HCT116 (cell line): ENCODE measurements at regions not wholly inside any gene's neighbourhood (a gene's known extent, or its start where the extent isn't known, plus 50 kb on each side); places are given as distances from the start of the nearest gene placed in this dataset.
A peak's percentile ranks its signal among the peaks of the same experiment; 100 is the strongest.

Experiments used
- ATAC-seq: fragments of 200-7000 bp; cut with Tn5 transposase; 2 replicates; pipeline ENCODE4 v1.9.1; 2020; ENCODE audit warnings: mild to moderate bottlenecking, moderate library complexity
- BruUV-seq: library from RNA; stranded (reverse); fragments of 400-500 nt; replicated peaks from 2 replicates; lab custom pipeline; 2021; lab: Mats Ljungman, UMichigan
- CTCF ChIA-PET: fragments of 300-600 bp; sonication (Branson Sonifier 250); formaldehyde crosslinking; loops from one replicate; lab custom pipeline; 2021; ENCODE audit warnings: antibody characterized with exemption; lab: Charles Lee
- POLR2A ChIA-PET: fragments of 300-600, 350-600 bp; sonication (Branson Sonifier 250); formaldehyde crosslinking; loops from one replicate; lab custom pipeline; 2021; ENCODE audit warnings: antibody characterized with exemption; lab: Charles Lee
- RAD21 ChIA-PET, 2 experiments: fragments of 300-600 bp; sonication (Branson Sonifier 250); formaldehyde crosslinking; loops; one replicate each; lab custom pipeline; 2023; ENCODE audit warnings: low total read pairs in 2 of 2; ENCODE audit not compliant: uncharacterized antibody in 2 of 2, unreplicated experiment in 2 of 2, low non-redundant PET in 1 of 2; lab: Charles Lee
- DNase-seq: peaks from one replicate; pipeline ENCODE4 v3.0.0-alpha.2; 2010; ENCODE audit warnings: low read depth, low spot score
- H2AFZ ChIP-seq: fragments of 200-600 bp; shearing (Covaris generic), sonication (generic); 2 replicates; pipeline ENCODE4 v1.6.1; 2017; ENCODE audit warnings: low read depth, mixed run types, mixed read lengths, antibody characterized with exemption, low read length; ENCODE audit not compliant: poor library complexity, severe bottlenecking
- H3K27ac ChIP-seq: 2 replicates; pipeline ENCODE4 v1.5.1; 2012; ENCODE audit warnings: low read depth, low read length
- H3K27me3 ChIP-seq: fragments of 200-600 bp; sonication (generic); 2 replicates; pipeline ENCODE4 v1.6.1; 2016; ENCODE audit warnings: mixed run types, low read length, mixed read lengths; ENCODE audit not compliant: insufficient read depth
- H3K36me3 ChIP-seq, 2 experiments: fragments of 200-500 bp in 1 of 2; fragments of 200-600 bp in 1 of 2; sonication (Bioruptor generic) in 1 of 2; sonication (generic) in 1 of 2; 2 replicates each; pipeline versions ENCODE4 v1.5.1 to v1.6.1; 2014 to 2016; ENCODE audit warnings: low read length in 2 of 2, inconsistent platforms in 1 of 2, mixed read lengths in 1 of 2, mixed run types in 1 of 2; ENCODE audit not compliant: insufficient read depth in 2 of 2, control insufficient read depth in 1 of 2
- H3K4me1 ChIP-seq, 2 experiments: fragments of 200-600 bp in 1 of 2; sonication (generic) in 1 of 2; 2 replicates each; pipeline versions ENCODE4 v1.5.1 to v1.6.1; 2012 to 2017; ENCODE audit warnings: low read length in 2 of 2, inconsistent platforms in 1 of 2, mild to moderate bottlenecking in 1 of 2, mixed read lengths in 1 of 2, mixed run types in 1 of 2, moderate library complexity in 1 of 2; ENCODE audit not compliant: insufficient read depth in 2 of 2, control insufficient read depth in 1 of 2
- H3K4me2 ChIP-seq: fragments of 200-600 bp; sonication (generic); 2 replicates; pipeline ENCODE4 v1.6.1; 2017; ENCODE audit warnings: mixed run types, low read length, mixed read lengths
- H3K4me3 ChIP-seq, 2 experiments: fragments of 200-600 bp in 1 of 2; sonication (generic) in 1 of 2; replicated peaks in 1 of 2; 2 replicates each; pipeline ENCODE4 v1.5.1; 2011 to 2016; ENCODE audit warnings: low read length in 2 of 2, control low read depth in 1 of 2, low read depth in 1 of 2, mild to moderate bottlenecking in 1 of 2, mixed read lengths in 1 of 2, mixed run types in 1 of 2
- H3K79me2 ChIP-seq: fragments of 200-600 bp; sonication (generic); 2 replicates; pipeline ENCODE4 v1.6.1; 2017; ENCODE audit warnings: mild to moderate bottlenecking, mixed run types, low read length, moderate library complexity, mixed read lengths; ENCODE audit not compliant: insufficient read depth
- H3K9ac ChIP-seq: fragments of 200-600 bp; sonication (generic); 2 replicates; pipeline ENCODE4 v1.6.1; 2016; ENCODE audit warnings: low read length, mixed read lengths
- H3K9me2 ChIP-seq: fragments of 200-600 bp; sonication (generic), shearing (Covaris generic); 2 replicates; pipeline ENCODE4 v1.6.1; 2017; ENCODE audit warnings: mixed run types, mild to moderate bottlenecking, moderate library complexity; ENCODE audit not compliant: insufficient read depth
- H3K9me3 ChIP-seq, 2 experiments: fragments of 200-500 bp in 1 of 2; fragments of 200-600 bp in 1 of 2; sonication (Bioruptor generic) in 1 of 2; sonication (generic) in 1 of 2; 2 replicates each; pipeline ENCODE4 v1.6.1; 2014 to 2017; ENCODE audit warnings: low read length in 2 of 2, mixed read lengths in 2 of 2, inconsistent platforms in 1 of 2, low read depth in 1 of 2, mild to moderate bottlenecking in 1 of 2, mixed run types in 1 of 2, moderate library complexity in 1 of 2; ENCODE audit not compliant: control insufficient read depth in 1 of 2, insufficient read depth in 1 of 2
- H4K20me1 ChIP-seq: fragments of 200-600 bp; sonication (generic), shearing (Covaris generic); 2 replicates; pipeline ENCODE4 v1.6.1; 2017; ENCODE audit warnings: mixed run types, mild to moderate bottlenecking, moderate library complexity; ENCODE audit not compliant: insufficient read depth
- CEBPB ChIP-seq: IDR thresholded peaks from 2 replicates; pipeline ENCODE4 v1.6.1; 2012; ENCODE audit warnings: low read depth
- ELF1 ChIP-seq: IDR thresholded peaks from 2 replicates; pipeline ENCODE4 v1.6.1; 2012; ENCODE audit warnings: low read depth, borderline replicate concordance
- MAX ChIP-seq: IDR thresholded peaks from 2 replicates; pipeline ENCODE4 v1.6.1; 2012
- RAD21 ChIP-seq: IDR thresholded peaks from 2 replicates; pipeline ENCODE4 v1.6.1; 2012; ENCODE audit warnings: low read depth, mild to moderate bottlenecking
- TCF7L2 ChIP-seq: IDR thresholded peaks from 2 replicates; pipeline ENCODE4 v1.7.0; 2011; ENCODE audit warnings: borderline replicate concordance, inconsistent platforms; ENCODE audit not compliant: insufficient read depth, insufficient read length; ENCODE audit errors: extremely low read depth
- YY1 ChIP-seq: IDR thresholded peaks from 2 replicates; pipeline ENCODE4 v1.6.1; 2011; ENCODE audit warnings: low read length, low read depth, moderate library complexity, mild to moderate bottlenecking; ENCODE audit not compliant: insufficient replicate concordance; ENCODE audit errors: extremely low read depth
- ZBTB33 ChIP-seq: IDR thresholded peaks from 2 replicates; pipeline ENCODE4 v1.6.1; 2011; ENCODE audit warnings: mild to moderate bottlenecking, low read length, moderate library complexity; ENCODE audit not compliant: insufficient replicate concordance; ENCODE audit errors: extremely low read depth
- ZFX ChIP-seq: fragments of 450-650 bp; IDR thresholded peaks from 2 replicates; pipeline ENCODE4 v1.6.1; 2017
- intact Hi-C: fragments of 100-400 bp; cut with micrococcal nuclease; formaldehyde crosslinking; loops from 2 replicates; pipeline ENCODE4 v1.10.0; 2022
- TF ChIP-seq, protein P1 (sequence below): IDR thresholded peaks from 2 replicates; pipeline ENCODE4 v1.6.1; 2012; ENCODE audit warnings: low read depth

DNA sequence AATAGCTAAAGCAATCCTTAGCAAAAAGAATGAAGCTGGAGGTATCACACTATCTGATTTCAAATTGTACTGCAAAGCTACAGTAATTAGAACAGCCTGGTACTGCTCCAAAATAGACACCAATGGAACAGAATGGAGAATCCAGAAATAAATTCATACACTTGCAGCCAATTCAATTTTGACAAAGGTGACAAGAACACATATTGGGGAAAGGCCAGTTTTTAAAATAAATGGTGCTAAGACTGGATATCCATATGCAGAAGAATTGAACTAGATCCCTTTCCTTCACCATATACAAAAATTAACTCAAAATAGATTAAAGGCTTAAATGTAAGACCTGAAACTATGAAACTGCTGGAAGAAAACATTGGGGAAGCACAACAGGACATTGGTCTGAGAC is 748.5 kb downstream of the DNAJB9 start:
- H3K36me3 ChIP-seq: no peaks in the 10 kb centered on the region
- ChIA-PET POLR2A (no interaction called here), CTCF (no interaction called here), RAD21 (no interaction called here)
- H3K9ac ChIP-seq: no peak overlapping the region
- no peaks in the 10 kb centered on the region for H3K9me2 ChIP-seq
- intact Hi-C loops: no loop called here
- no peaks in the 10 kb centered on the region for H3K4me1 ChIP-seq
- no peak overlapping the region for H3K27ac ChIP-seq
- H3K27me3 ChIP-seq: no peaks in the 10 kb centered on the region
- no peaks in the 10 kb centered on the region for H3K9me3 ChIP-seq
- ATAC-seq (no peak), DNase-seq (no peak)
- no peaks in the 10 kb centered on the region for H3K79me2 ChIP-seq
- no peak for TF ChIP-seq ELF1
- no peaks in the 10 kb centered on the region for H4K20me1 ChIP-seq
- no peak overlapping the region for H3K4me3 ChIP-seq
- no peak overlapping the region for H2AFZ ChIP-seq
- no peak overlapping the region for H3K4me2 ChIP-seq
- BruUV-seq: no TSS peak

- no peaks in the 10 kb centered on the region for H3K9me2 ChIP-seq
- no peak overlapping the region for H3K9ac ChIP-seq
- H4K20me1 ChIP-seq: no peaks in the 10 kb centered on the region
- no peak overlapping the region for H3K4me2 ChIP-seq
- ChIA-PET RAD21 (no interaction called here), CTCF (no interaction called here), POLR2A (no interaction called here)
- H3K4me3 ChIP-seq: no peak overlapping the region
- BruUV-seq: no TSS peak
- H3K9me3 ChIP-seq: no peaks in the 10 kb centered on the region
- no peaks in the 10 kb centered on the region for H3K27me3 ChIP-seq
- H3K27ac ChIP-seq: no peak overlapping the region
- DNase-seq: no peak
- no peaks in the 10 kb centered on the region for H3K4me1 ChIP-seq
- intact Hi-C loops: no loop called here
- no peak for ATAC-seq
- H2AFZ ChIP-seq: no peak overlapping the region
- TF ChIP-seq ZFX (no peak), YY1 (no peak), MAX (no peak), CEBPB (no peak), RAD21 (0 out of 2 replicates have a peak, but pooled peaks have one; percentile 22), TCF7L2 (no peak), ZBTB33 (no peak)
- TF ChIP-seq, protein P1, sequence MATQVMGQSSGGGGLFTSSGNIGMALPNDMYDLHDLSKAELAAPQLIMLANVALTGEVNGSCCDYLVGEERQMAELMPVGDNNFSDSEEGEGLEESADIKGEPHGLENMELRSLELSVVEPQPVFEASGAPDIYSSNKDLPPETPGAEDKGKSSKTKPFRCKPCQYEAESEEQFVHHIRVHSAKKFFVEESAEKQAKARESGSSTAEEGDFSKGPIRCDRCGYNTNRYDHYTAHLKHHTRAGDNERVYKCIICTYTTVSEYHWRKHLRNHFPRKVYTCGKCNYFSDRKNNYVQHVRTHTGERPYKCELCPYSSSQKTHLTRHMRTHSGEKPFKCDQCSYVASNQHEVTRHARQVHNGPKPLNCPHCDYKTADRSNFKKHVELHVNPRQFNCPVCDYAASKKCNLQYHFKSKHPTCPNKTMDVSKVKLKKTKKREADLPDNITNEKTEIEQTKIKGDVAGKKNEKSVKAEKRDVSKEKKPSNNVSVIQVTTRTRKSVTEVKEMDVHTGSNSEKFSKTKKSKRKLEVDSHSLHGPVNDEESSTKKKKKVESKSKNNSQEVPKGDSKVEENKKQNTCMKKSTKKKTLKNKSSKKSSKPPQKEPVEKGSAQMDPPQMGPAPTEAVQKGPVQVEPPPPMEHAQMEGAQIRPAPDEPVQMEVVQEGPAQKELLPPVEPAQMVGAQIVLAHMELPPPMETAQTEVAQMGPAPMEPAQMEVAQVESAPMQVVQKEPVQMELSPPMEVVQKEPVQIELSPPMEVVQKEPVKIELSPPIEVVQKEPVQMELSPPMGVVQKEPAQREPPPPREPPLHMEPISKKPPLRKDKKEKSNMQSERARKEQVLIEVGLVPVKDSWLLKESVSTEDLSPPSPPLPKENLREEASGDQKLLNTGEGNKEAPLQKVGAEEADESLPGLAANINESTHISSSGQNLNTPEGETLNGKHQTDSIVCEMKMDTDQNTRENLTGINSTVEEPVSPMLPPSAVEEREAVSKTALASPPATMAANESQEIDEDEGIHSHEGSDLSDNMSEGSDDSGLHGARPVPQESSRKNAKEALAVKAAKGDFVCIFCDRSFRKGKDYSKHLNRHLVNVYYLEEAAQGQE: no peak
- TF ChIP-seq, all 23 proteins: peak for 1
- Histone ChIP-seq H3K36me3 (no peaks in the 10 kb centered on the region), H3K79me2 (no peaks in the 10 kb centered on the region)
These were observed 753.2 kb downstream of the DNAJB9 start for GRCh38 chr7:109322833-109323232.
